ENCODE measurements at regions not wholly inside any gene's neighbourhood (a gene's known extent, or its start where the extent isn't known, plus 50 kb on each side); places are given as distances from the start of the nearest gene placed in this dataset.

DNA sequence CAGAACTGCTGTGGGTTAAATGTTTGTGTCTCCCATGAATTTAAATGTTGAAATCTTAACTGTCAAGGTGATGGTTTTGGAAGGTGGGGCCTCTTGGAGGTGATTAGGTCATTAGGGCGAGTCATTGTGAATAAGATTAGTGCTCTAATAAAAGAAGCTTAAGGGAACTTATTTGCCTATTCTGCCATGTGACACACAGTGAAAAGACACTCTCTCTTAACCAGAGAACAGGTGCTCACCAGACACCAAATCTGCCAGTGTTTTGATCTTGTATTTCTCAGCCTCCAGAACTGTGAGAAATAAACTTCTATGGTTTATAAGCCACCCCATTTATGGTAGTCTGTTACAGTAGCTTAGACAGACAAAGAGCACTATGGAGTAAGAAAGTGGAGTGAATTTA lies 117.9 kb upstream of the SV2C start:
- intact Hi-C loops (cut with micrococcal nuclease; ENCODE audit: unreplicated experiment): no loop called here
- no TSS peak for BruUV-seq (replicated peaks)
- POLR2A ChIA-PET: no interaction called here

More for the DNA sequence above, 117.9 kb upstream of the SV2C start:
- no peak for FAIRE-seq
- ChIA-PET CTCF (interaction anchor here (1.1 kb wide), 1 partner anchor 8 kb away, joined by 3 read pairs; no protein-coding TSS in a partner anchor), SMC1A (ENCODE audit: uncharacterized antibody, unreplicated experiment) (interaction anchor here (0.6 to 1.4 kb wide), 3 partner anchors 11 to 1061 kb away, joined by 3 to 4 read pairs (median 3); no protein-coding TSS in a partner anchor), RAD21 (ENCODE audit: unreplicated experiment) (no interaction called here)
- ATAC-seq: peak; percentile 65
- 0% methylated on average over 1 of the region's 1 CpG for WGBS (ENCODE audit: insufficient coverage, insufficient replicate concordance, low lambda C conversion rate, missing lambda C conversion rate)
- Histone ChIP-seq H3K27me3 (replicated peaks in 1 of 2; ENCODE audit: control insufficient read depth in 2 of 2, insufficient read depth in 2 of 2, low read length in 1 of 2) (no peaks in the 10 kb centered on the region), H3K79me2 (ENCODE audit: control insufficient read depth, insufficient read depth, low read length) (no peaks in the 10 kb centered on the region), H3K36me3 (ENCODE audit: control insufficient read depth in 2 of 2, insufficient read depth in 2 of 2, low read length in 1 of 2) (no peaks in the 10 kb centered on the region), H2AFZ (ENCODE audit: control insufficient read depth, low read depth, low read length) (no peak overlapping the region), H3K4me3 (no peak overlapping the region), H3K4me2 (ENCODE audit: control insufficient read depth, insufficient read depth) (no peak overlapping the region), H3K9me3 (replicated peaks; ENCODE audit: control insufficient read depth, insufficient read depth, low read length) (peaks cover 2% of the 10 kb centered on the region; the same call in 1 of the 3 replicates), H3K27ac (ENCODE audit: control insufficient read depth, insufficient read depth) (no peak overlapping the region; the same call in 1 of the 2 replicates), H3K9ac (ENCODE audit: control insufficient read depth, insufficient read depth, low read length) (no peak overlapping the region), H4K20me1 (ENCODE audit: control insufficient read depth, insufficient read depth) (no peaks in the 10 kb centered on the region), H3K4me1 (ENCODE audit: control insufficient read depth, insufficient read depth, low read length) (peaks cover 8% of the 10 kb centered on the region; the same call in 1 of the 2 replicates)
- in situ Hi-C loops (cut with MboI): no loop called here
- TF ChIP-seq, protein P1, sequence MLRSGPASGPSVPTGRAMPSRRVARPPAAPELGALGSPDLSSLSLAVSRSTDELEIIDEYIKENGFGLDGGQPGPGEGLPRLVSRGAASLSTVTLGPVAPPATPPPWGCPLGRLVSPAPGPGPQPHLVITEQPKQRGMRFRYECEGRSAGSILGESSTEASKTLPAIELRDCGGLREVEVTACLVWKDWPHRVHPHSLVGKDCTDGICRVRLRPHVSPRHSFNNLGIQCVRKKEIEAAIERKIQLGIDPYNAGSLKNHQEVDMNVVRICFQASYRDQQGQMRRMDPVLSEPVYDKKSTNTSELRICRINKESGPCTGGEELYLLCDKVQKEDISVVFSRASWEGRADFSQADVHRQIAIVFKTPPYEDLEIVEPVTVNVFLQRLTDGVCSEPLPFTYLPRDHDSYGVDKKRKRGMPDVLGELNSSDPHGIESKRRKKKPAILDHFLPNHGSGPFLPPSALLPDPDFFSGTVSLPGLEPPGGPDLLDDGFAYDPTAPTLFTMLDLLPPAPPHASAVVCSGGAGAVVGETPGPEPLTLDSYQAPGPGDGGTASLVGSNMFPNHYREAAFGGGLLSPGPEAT (IDR thresholded peaks at IDR 0.05; ENCODE audit: low read depth): no peak
- TF ChIP-seq FOXK2 (IDR thresholded peaks at IDR 0.05): no peak
- no peak for TF ChIP-seq MTA3 (IDR thresholded peaks at IDR 0.05; ENCODE audit: borderline replicate concordance, low read length)
- no peak for TF ChIP-seq GATAD2B (conservative IDR thresholded peaks at IDR 0.05; ENCODE audit: low read depth)
- no peak for TF ChIP-seq STAT1 (conservative IDR thresholded peaks at IDR 0.05)
- TF ChIP-seq ZZZ3 (IDR thresholded peaks at IDR 0.05; ENCODE audit: control insufficient read depth, insufficient read length, low read depth): no peak
- TF ChIP-seq ATF7 (IDR thresholded peaks at IDR 0.05; ENCODE audit: low read depth): 0 out of 2 replicates have a peak, but pooled peaks have one; percentile 30
- TF ChIP-seq, protein P2, sequence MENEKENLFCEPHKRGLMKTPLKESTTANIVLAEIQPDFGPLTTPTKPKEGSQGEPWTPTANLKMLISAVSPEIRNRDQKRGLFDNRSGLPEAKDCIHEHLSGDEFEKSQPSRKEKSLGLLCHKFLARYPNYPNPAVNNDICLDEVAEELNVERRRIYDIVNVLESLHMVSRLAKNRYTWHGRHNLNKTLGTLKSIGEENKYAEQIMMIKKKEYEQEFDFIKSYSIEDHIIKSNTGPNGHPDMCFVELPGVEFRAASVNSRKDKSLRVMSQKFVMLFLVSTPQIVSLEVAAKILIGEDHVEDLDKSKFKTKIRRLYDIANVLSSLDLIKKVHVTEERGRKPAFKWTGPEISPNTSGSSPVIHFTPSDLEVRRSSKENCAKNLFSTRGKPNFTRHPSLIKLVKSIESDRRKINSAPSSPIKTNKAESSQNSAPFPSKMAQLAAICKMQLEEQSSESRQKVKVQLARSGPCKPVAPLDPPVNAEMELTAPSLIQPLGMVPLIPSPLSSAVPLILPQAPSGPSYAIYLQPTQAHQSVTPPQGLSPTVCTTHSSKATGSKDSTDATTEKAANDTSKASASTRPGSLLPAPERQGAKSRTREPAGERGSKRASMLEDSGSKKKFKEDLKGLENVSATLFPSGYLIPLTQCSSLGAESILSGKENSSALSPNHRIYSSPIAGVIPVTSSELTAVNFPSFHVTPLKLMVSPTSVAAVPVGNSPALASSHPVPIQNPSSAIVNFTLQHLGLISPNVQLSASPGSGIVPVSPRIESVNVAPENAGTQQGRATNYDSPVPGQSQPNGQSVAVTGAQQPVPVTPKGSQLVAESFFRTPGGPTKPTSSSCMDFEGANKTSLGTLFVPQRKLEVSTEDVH (IDR thresholded peaks at IDR 0.05; ENCODE audit: low read depth, partially characterized antibody): no peak
- TF ChIP-seq, protein P3, sequence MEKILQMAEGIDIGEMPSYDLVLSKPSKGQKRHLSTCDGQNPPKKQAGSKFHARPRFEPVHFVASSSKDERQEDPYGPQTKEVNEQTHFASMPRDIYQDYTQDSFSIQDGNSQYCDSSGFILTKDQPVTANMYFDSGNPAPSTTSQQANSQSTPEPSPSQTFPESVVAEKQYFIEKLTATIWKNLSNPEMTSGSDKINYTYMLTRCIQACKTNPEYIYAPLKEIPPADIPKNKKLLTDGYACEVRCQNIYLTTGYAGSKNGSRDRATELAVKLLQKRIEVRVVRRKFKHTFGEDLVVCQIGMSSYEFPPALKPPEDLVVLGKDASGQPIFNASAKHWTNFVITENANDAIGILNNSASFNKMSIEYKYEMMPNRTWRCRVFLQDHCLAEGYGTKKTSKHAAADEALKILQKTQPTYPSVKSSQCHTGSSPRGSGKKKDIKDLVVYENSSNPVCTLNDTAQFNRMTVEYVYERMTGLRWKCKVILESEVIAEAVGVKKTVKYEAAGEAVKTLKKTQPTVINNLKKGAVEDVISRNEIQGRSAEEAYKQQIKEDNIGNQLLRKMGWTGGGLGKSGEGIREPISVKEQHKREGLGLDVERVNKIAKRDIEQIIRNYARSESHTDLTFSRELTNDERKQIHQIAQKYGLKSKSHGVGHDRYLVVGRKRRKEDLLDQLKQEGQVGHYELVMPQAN (conservative IDR thresholded peaks at IDR 0.05): no peak
- TF ChIP-seq POU2F2 (IDR thresholded peaks at IDR 0.05; ENCODE audit: borderline replicate concordance, low read depth, low read length): no peak
- no peak for TF ChIP-seq TBL1XR1 (IDR thresholded peaks at IDR 0.05; ENCODE audit: low read depth, low read length)
- TF ChIP-seq RAD51 (IDR thresholded peaks at IDR 0.05): peak; percentile 57
- DNase-seq (ENCODE audit: low read depth, low spot score): no peak
